ENCODE measurements at regions not wholly inside any gene's neighbourhood (a gene's known extent, or its start where the extent isn't known, plus 50 kb on each side); places are given as distances from the start of the nearest gene placed in this dataset.
"Not testable (repeated sequence)": the region's sequence is repeated elsewhere in the genome, so short reads cannot be mapped to it uniquely, and the experiment has no call there.

DNA sequence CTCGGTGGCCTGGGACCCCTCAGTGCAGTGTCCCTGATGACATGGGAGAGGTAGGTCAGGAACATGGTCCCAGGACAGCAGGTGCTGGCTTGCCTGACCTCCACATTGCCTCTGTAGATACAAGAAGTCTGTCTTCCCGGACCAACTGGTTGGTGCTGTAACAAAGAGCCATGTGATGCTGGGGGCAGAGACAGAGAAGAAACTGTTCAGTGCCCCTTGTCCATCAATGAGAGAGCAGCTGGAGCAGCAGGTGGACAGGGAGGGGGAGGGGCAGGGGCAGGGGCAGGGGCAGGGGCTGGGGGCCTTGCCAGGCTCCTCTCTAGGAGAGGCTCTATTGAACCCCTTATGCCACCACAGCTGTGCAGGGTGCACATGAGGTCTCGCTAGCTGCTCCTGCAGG lies 191.8 kb downstream of the KLRB1 start:
- H3K27ac ChIP-seq (ENCODE audit: low read length); H3K27me3 ChIP-seq (ENCODE audit: insufficient read depth, low read depth, low read length); H3K36me3 ChIP-seq (ENCODE audit: insufficient read depth, low read length); H3K4me2 ChIP-seq (ENCODE audit: low read length); H3K9ac ChIP-seq (ENCODE audit: low read length); H3K9me2 ChIP-seq (ENCODE audit: insufficient read depth, low read length); H3K4me3 ChIP-seq (ENCODE audit: low read length); H3K79me2 ChIP-seq (replicated peaks; ENCODE audit: insufficient read depth, low read length); H3K9me3 ChIP-seq (ENCODE audit: low read length); H3F3A ChIP-seq (ENCODE audit: insufficient read depth, low read length, poor library complexity, severe bottlenecking); H2AFZ ChIP-seq (ENCODE audit: low read depth, low read length); H4K20me1 ChIP-seq (ENCODE audit: insufficient read depth): not testable (repeated sequence)

DNA sequence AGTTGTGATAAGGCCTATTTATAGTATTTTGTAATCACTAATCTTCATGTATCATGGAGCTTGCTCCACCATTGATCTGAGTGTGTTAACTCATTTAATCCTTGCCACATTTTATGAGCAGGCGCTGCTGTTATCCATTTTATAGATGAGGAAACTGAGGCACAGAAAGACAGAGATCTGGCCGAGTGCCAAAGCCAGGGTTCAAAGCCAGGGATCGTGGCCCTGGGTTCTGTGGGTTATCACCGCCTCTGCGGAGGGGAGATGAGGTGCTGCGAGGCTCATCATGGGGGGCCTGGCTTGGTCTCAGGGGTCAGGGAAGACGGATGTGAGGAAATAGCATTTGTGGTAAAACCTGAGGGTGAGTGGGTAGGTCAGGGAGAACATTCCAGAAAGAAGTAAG lies 193.9 kb downstream of the KLRB1 start:
- not testable (repeated sequence) for H3K27ac ChIP-seq (ENCODE audit: low read length); H3K36me3 ChIP-seq (ENCODE audit: insufficient read depth, low read length); H3F3A ChIP-seq (ENCODE audit: insufficient read depth, low read length, poor library complexity, severe bottlenecking); H3K4me2 ChIP-seq (ENCODE audit: low read length); H3K9ac ChIP-seq (ENCODE audit: low read length); H4K20me1 ChIP-seq (ENCODE audit: insufficient read depth); H2AFZ ChIP-seq (ENCODE audit: low read depth, low read length); H3K9me3 ChIP-seq (ENCODE audit: low read length); H3K27me3 ChIP-seq (ENCODE audit: insufficient read depth, low read depth, low read length); H3K9me2 ChIP-seq (ENCODE audit: insufficient read depth, low read length); H3K4me3 ChIP-seq (ENCODE audit: low read length); H3K79me2 ChIP-seq (replicated peaks; ENCODE audit: insufficient read depth, low read length)

DNA sequence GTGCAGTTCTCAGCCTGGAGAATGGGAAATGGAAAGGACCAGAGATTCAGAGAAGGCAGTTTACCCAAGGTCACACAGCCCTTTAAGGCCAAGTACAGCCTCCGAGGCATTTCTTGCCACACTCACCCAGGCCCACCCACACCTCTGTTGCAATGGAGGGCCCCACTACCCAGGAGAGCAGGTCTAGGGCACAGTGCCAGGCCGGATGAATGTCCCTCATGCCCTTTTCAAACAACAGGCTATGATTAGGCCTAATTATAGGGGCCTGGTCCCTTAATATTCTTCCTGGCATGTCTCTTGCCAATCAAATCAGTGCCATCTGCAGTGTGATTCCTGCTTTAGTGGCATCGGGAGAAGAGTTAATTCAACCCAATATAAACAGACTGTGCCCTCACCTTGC lies 195.3 kb downstream of the KLRB1 start:
- not testable (repeated sequence) for H4K20me1 ChIP-seq (ENCODE audit: insufficient read depth); H3F3A ChIP-seq (ENCODE audit: insufficient read depth, low read length, poor library complexity, severe bottlenecking); H3K9ac ChIP-seq (ENCODE audit: low read length); H3K4me3 ChIP-seq (ENCODE audit: low read length); H3K27ac ChIP-seq (ENCODE audit: low read length); H3K79me2 ChIP-seq (replicated peaks; ENCODE audit: insufficient read depth, low read length); H3K27me3 ChIP-seq (ENCODE audit: insufficient read depth, low read depth, low read length); H3K36me3 ChIP-seq (ENCODE audit: insufficient read depth, low read length); H3K9me3 ChIP-seq (ENCODE audit: low read length); H2AFZ ChIP-seq (ENCODE audit: low read depth, low read length); H3K4me2 ChIP-seq (ENCODE audit: low read length); H3K9me2 ChIP-seq (ENCODE audit: insufficient read depth, low read length)

DNA sequence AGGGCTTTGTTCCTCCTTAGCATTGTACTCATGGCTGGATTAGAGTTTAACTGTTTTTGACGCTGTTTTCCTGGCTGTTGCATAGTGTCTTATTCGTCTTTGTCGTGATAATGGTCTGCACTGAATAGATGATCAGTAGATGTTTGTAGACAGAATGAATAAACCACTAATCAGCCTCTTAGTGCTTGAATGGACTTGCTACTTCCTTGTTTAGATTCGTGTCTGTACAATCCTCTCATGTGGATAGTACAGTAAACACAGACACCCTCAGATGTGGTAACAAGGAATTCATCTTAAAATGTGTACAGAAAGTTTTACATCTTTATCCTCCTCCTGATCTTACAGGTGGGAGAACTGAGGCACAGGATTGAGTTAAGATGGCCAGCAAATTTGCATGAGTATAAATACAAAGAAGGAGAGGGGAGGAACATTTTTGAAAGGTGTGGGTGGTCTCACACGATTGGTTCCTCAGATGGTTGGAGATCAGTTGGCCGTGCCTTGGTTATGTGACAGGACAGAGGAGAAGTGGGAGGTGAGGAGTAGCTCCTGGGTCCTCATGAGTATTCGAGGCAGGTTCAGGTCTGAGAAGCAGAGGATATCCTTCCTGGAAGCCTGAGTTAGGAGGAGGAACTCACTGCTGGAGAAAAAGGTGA lies 196.0 kb downstream of the KLRB1 start:
- not testable (repeated sequence) for H3K36me3 ChIP-seq (ENCODE audit: insufficient read depth, low read length); H3K9me3 ChIP-seq (ENCODE audit: low read length); H3K4me3 ChIP-seq (ENCODE audit: low read length); H2AFZ ChIP-seq (ENCODE audit: low read depth, low read length); H3F3A ChIP-seq (ENCODE audit: insufficient read depth, low read length, poor library complexity, severe bottlenecking); H3K4me2 ChIP-seq (ENCODE audit: low read length); H3K79me2 ChIP-seq (replicated peaks; ENCODE audit: insufficient read depth, low read length); H3K9me2 ChIP-seq (ENCODE audit: insufficient read depth, low read length); H3K27me3 ChIP-seq (ENCODE audit: insufficient read depth, low read depth, low read length); H3K9ac ChIP-seq (ENCODE audit: low read length); H3K27ac ChIP-seq (ENCODE audit: low read length); H4K20me1 ChIP-seq (ENCODE audit: insufficient read depth)

DNA sequence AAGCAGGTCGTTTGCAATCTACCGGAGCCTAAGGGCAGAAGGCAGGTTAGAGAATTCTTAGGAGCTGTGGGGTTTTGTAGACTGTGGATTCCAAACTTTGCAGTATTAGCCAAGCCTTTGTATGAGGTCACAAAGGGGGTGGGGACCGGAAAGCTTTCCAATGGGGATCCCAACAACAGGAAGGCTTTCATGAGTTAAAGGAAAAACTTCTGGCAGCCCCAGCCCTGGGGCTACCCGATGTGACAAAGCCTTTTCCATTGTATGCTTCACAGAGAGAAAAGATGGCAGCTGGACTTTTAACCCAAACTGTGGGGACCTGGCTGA lies 199.2 kb upstream of the PZP start:
- not testable (repeated sequence) for H3K9me2 ChIP-seq (ENCODE audit: insufficient read depth, low read length); H3F3A ChIP-seq (ENCODE audit: insufficient read depth, low read length, poor library complexity, severe bottlenecking); H3K9me3 ChIP-seq (ENCODE audit: low read length); H2AFZ ChIP-seq (ENCODE audit: low read depth, low read length); H3K4me2 ChIP-seq (ENCODE audit: low read length); H3K27me3 ChIP-seq (ENCODE audit: insufficient read depth, low read depth, low read length); H3K9ac ChIP-seq (ENCODE audit: low read length); H3K36me3 ChIP-seq (ENCODE audit: insufficient read depth, low read length); H4K20me1 ChIP-seq (ENCODE audit: insufficient read depth); H3K4me3 ChIP-seq (ENCODE audit: low read length); H3K27ac ChIP-seq (ENCODE audit: low read length); H3K79me2 ChIP-seq (replicated peaks; ENCODE audit: insufficient read depth, low read length)
